Urinary bladder (tissue), 3 donors: ENCODE measurements at regions not wholly inside any gene's neighbourhood (a gene's known extent, or its start where the extent isn't known, plus 50 kb on each side); places are given as distances from the start of the nearest gene placed in this dataset.
"Not testable (repeated sequence)": the region's sequence is repeated elsewhere in the genome, so short reads cannot be mapped to it uniquely, and the experiment has no call there.

ENCODE experiments used
- DNase-seq: peaks from one replicate; pipeline ENCODE4 v3.0.0-alpha.2; 2015; ENCODE audit errors: extremely low spot score
- H3K27ac ChIP-seq: one replicate; pipeline ENCODE4 v1.5.1; 2013; ENCODE audit warnings: low read depth, mild to moderate bottlenecking, moderate library complexity
- H3K36me3 ChIP-seq: one replicate; pipeline ENCODE4 v1.6.1; 2013; ENCODE audit warnings: mild to moderate bottlenecking, moderate library complexity; ENCODE audit not compliant: insufficient read depth
- H3K4me1 ChIP-seq: one replicate; pipeline ENCODE4 v1.6.1; 2013; ENCODE audit warnings: mild to moderate bottlenecking, moderate library complexity; ENCODE audit not compliant: insufficient read depth
- H3K4me3 ChIP-seq: one replicate; pipeline ENCODE4 v1.5.1; 2013; ENCODE audit warnings: low read depth, low read length
- WGBS: extraction: QIAGEN DNeasy Blood & Tissue Kit; methylation state at CpG from one replicate; pipeline ENCODE4 v1.1.7; 2013; 5-methylcytosine and 5-hydroxymethylcytosine counted together
- donor health status: healthy with polysubstance abuse.
- donor health status: healthy.

DNA sequence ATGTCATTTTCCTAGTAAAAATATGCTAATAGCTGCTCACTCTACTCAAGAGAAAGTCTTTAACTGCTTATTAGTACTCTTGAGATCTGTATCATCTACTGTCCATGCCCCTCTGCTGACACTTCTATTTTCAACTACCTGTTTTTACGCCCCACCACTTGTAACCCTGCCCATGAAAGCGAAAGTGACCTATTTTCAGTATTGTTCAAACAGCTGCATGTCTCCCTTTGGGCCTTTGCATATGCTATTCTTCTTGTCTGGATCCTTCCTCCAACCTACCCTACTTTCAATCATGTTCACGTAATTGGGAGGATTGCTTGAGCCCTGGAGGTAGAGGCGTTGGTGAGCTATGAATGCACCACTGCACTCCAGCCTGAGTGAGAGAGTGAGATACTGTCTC is 1481.3 kb downstream of the GATA3 start:
- Histone ChIP-seq H3K27ac (no peak overlapping the region), H3K36me3 (no peaks in the 10 kb centered on the region), H3K4me1 (no peaks in the 10 kb centered on the region), H3K4me3 (no peak overlapping the region)
- WGBS, result 81% methylated on average over 4 of the region's 4 CpGs
- no peak for DNase-seq

DNA sequence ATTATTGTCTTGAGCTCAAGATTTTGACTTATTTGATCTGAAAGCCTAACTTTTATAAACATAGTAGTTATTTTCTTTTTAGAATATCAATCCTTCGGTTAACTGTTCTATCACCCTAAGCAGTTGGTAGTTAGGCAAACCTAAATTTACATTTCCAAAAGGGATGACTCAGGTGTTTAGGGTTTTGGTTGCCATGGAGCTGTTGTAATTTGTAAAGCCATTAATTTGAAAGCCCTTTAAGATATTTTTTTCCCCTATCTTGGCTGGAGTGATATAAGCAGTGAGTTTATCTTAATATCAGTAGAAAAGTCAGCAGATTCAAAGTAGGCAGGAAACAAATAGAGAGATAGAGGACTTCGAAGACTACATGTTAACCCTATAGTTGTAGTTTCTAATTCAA is 1472.6 kb upstream of the CELF2 start:
- Histone ChIP-seq H3K27ac (no peak overlapping the region), H3K4me3 (no peak overlapping the region), H3K4me1 (no peaks in the 10 kb centered on the region), H3K36me3 (no peaks in the 10 kb centered on the region)
- DNase-seq, result no peak
- WGBS, result 23% methylated on average over 2 of the region's 2 CpGs

DNA sequence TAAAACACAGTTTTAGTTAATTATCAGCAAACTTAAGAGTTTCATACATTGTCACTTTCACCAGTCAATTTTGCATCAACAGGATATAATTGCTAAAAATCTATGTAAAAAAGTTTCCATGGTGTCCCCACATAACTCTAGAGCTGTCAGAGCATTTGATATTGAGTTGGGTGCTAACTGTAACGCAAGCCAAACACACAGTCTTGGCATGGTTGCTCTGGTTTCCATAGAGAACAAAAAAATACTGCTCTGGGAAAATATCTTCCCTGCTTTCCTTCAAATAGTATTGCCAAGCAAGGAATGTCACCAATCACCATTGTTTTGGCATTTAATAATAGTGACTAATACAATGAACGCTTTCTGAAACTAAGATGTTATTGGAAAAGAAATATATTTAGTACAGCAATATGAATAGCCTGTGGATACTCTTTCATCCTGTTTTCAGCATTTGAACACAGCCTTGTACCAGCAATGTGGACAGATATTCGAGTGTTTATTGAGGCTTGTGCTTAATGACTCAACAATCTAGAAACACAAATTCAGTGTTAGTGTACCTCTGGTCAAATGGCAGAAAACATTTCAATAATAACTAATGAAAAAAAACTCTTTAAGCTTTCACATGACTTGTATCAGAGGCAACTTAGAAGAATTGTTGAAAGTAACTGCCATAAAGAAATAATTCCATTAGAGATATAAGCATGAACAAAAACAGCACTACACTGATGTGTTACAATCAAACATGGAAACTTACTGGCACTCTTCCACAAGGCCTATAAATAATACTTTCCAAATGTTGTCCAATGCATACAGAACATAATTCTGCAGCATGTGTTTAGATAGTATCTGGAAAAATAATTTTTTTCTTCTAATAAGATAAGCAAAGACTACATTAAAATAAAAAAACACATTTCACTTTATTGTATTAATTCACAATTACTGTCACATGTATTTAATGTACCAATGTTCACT is 1469.5 kb upstream of the CELF2 start:
- Histone ChIP-seq H3K27ac (no peak overlapping the region), H3K4me1 (no peaks in the 10 kb centered on the region), H3K4me3 (no peak overlapping the region), H3K36me3 (no peaks in the 10 kb centered on the region)
- 31% methylated on average over 3 of the region's 3 CpGs for WGBS
- no peak for DNase-seq

DNA sequence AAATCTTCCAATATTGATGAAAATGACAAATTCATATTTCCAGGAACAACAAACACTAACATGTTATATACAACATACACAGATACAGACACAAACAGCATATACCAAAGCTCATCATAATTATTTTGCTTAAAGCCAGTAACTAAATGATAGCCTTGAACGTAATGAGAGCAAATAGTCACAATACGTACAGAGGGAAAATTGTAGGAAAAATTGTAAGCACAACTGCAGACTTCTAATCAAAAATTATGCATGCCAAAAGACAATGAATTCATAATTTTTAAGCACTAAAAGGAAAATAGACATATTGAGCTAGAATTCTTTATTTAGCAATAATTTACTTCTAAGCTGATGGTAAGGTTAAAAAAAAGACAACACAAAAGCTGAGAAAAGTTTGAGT is 1466.9 kb upstream of the CELF2 start:
- no peak overlapping the region for H3K4me3 ChIP-seq
- no peaks in the 10 kb centered on the region for H3K4me1 ChIP-seq
- H3K27ac ChIP-seq, result no peak overlapping the region
- WGBS, result 97% methylated on average over 2 of the region's 2 CpGs
- no peaks in the 10 kb centered on the region for H3K36me3 ChIP-seq
- DNase-seq, result no peak

DNA sequence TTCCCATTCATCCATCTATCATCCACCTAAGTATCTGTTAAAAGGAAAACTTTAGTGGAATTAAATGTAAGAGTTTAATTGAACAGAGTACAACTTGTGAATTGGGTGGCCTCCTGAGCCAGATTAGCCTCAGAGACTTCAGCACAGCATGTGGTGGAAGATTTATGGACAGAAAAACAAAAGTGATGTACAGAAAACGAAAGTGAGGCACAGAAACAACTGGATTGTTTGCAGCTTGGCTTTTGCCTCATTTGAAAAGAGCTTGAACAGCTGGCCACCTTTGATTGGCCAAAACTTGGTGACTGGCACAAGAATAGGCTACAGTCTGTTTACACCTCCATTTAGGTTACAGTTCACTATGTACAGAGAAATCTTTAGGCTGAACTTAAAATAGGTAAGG is 1463.4 kb upstream of the CELF2 start:
- WGBS, result 22% methylated on average over 1 of the region's 1 CpG

DNA sequence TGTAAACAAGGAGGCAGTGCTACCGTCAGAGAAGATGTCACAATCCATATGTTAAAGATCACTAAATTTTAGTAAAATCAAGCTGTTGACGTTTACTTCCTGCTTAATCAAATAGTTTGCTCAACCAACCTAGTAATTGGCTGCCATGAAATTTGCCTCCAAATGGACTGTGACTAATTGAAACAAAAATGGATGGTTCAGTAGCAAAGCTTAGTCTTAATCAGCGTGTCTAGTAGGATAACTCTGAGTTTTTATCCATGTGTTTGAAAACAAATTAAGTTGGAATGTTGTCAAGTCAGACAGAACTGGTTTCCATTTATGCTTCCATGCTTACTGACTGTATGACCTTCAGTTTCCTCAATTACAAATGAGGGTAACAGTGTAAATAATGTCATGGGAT is 1456.7 kb upstream of the CELF2 start:
- 68% methylated on average over 3 of the region's 3 CpGs for WGBS
- H3K36me3 ChIP-seq, result no peaks in the 10 kb centered on the region
- H3K27ac ChIP-seq, result no peak overlapping the region
- H3K4me3 ChIP-seq, result no peak overlapping the region
- no peaks in the 10 kb centered on the region for H3K4me1 ChIP-seq
- DNase-seq, result no peak

More for the DNA sequence above, 1463.4 kb upstream of the CELF2 start:
- no peak for DNase-seq
- Histone ChIP-seq H3K36me3 (no peaks in the 10 kb centered on the region), H3K4me3 (no peak overlapping the region), H3K4me1 (no peaks in the 10 kb centered on the region), H3K27ac (no peak overlapping the region)

DNA sequence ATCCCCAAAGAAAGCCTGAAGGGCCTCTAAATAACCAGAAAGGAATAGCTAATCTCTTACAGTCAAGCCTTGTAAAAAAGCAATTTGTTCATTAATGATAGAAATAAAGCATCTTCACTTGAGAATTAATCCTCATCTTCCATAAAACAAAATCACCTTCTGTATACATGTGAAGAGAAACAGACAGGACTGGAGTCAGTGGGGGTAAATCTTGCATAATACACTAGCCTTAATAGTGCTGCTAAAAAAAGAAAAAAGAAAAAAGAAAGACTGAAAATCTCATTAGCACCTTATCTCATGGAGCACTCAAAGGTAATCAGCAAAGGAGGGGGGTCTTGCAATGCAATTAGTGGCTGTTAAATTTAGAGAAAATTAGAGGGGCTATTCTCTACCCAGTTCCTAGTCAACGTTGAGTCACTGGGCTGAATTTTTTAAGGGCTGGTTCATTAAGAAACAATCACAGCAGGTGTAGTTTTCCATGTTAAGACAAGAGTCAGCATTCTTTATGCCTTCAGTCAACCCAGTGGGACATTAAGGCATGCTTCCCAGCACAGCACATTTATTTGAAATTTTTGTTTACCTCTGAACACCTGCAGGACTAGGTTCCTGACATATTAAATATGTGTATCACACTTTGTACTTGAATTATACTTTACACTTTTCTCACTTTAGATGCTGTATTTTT is 1455.7 kb upstream of the CELF2 start:
- 18% methylated on average over 1 of the region's 1 CpG for WGBS
- no peak overlapping the region for H3K4me3 ChIP-seq
- no peaks in the 10 kb centered on the region for H3K4me1 ChIP-seq
- no peak overlapping the region for H3K27ac ChIP-seq
- DNase-seq, result no peak
- H3K36me3 ChIP-seq, result no peaks in the 10 kb centered on the region

DNA sequence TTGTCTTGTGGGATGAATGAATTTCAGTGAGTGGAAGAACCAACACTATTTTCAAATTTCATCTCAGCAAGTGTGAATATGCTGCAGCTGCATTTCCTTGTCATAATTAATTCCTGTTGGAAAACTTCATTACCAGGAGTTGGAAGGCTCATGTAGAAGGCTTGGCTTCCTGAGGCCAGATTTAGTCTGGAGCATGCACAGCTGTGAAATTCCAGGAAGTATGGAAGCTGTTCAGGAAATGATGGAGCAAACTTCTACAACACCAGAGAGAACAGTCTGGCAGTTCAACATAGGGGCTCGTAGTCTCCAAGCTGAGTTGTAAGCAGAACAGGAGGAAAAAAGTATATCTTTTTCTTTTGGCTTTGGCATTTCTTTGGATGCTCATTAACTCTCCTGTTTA is 1439.9 kb upstream of the CELF2 start:
- no peak for DNase-seq
- no peak overlapping the region for H3K27ac ChIP-seq
- no peaks in the 10 kb centered on the region for H3K36me3 ChIP-seq
- no peak overlapping the region for H3K4me3 ChIP-seq
- H3K4me1 ChIP-seq, result no peaks in the 10 kb centered on the region
- 60% methylated on average over 1 of the region's 1 CpG for WGBS

DNA sequence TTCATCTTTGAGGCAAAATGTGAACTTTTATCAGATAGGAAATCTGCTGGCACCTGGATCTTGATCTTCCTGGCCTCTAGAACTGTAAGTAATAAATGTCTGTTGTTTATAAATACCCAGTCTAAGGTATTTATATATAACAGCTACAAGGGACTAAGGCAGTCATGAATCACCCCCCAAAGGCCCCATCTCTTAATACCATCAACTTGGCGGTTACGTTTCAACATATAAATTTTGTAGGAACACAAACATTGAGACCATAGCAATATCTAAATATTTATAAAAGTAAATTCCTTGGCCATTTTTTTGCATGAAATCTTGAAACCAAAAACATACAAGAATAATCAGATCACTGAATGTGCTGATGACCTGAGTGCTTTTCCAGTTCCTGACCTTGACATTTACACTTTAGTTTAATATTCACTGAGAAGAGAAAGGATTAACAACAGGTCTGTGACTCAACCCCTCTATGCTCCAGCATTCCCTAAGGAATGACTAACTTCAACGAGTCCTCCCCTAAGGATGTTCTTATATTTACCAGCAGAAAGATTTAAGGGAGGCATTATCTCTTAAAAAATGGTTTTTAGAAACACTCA is 1438.5 kb upstream of the CELF2 start:
- no peaks in the 10 kb centered on the region for H3K36me3 ChIP-seq
- DNase-seq, result no peak
- no peak overlapping the region for H3K27ac ChIP-seq
- WGBS, result 33% methylated on average over 3 of the region's 3 CpGs
- H3K4me1 ChIP-seq, result no peaks in the 10 kb centered on the region
- H3K4me3 ChIP-seq, result no peak overlapping the region

DNA sequence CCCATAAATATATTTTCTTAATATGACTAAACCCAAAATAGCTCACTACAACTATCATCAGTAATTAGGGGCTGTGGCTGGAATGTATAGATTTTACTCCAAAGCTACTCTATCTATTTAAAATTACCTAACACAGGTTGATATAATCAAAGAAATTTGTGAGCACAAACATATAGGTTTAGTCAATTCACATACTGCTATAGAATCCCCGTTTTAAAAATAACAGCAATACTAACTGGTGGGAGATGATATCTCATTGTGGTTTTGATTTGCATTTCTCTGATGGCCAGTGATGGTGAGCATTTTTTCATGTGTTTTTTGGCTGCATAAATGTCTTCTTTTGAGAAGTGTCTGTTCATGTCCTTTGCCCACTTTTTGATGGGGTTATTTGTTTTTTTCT is 1434.9 kb upstream of the CELF2 start:
- H3K27ac ChIP-seq, DNase-seq, H3K4me1 ChIP-seq, H3K4me3 ChIP-seq, H3K36me3 ChIP-seq: not testable (repeated sequence)
- WGBS, result 85% methylated on average over 1 of the region's 1 CpG

DNA sequence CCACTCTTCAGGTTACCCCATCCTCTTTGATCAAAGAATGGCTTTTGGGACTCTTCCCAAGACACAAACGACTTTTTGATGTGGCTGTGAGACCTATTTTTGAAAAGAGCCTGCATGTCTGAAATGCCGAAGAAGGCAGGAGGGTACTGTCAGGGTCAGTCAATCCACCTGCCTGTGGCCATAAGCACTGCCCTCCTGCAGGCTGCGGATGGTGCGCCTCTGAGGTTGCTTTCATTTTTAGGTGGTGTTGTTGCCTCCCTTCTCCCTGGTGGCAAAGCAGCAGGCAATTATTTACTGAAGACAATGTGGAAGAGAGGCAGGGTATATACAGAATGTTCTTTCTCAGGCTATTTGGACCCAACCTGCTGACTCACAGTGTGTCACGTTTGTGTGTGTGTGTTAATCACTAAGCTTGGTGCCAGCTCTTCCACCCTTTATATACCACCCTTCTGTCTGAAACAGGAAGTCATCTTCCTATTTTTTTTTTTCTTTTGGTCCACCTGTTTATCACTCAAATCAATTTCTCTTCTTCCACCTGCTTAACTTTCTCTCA is 1421.2 kb upstream of the CELF2 start:
- H3K27ac ChIP-seq, result no peak overlapping the region
- no peak overlapping the region for H3K4me3 ChIP-seq
- H3K4me1 ChIP-seq, result no peaks in the 10 kb centered on the region
- no peaks in the 10 kb centered on the region for H3K36me3 ChIP-seq
- no peak for DNase-seq
- WGBS, result 77% methylated on average over 5 of the region's 5 CpGs

DNA sequence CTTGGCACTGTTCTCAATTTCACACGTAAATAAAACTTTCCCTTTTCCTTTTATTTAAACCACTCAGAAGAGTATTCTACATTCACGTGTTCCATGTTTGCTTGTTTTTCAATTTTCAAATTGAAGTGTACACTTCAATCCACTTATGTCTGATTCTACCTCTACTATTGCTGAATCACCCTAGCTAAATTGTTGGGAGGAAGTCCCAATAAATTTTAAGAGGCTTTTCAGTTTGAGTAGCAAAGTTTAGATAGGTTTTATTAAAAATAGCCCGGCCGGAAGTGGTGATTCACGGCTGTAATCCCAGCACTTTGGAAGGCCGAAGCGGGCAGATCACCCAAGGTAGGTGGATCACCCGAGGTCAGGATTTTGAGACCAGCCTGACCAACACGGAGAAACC is 1414.7 kb upstream of the CELF2 start:
- Histone ChIP-seq H3K36me3 (no peaks in the 10 kb centered on the region), H3K4me1 (no peaks in the 10 kb centered on the region), H3K4me3 (no peak overlapping the region), H3K27ac (no peak overlapping the region)
- 70% methylated on average over 9 of the region's 9 CpGs for WGBS
- no peak for DNase-seq

DNA sequence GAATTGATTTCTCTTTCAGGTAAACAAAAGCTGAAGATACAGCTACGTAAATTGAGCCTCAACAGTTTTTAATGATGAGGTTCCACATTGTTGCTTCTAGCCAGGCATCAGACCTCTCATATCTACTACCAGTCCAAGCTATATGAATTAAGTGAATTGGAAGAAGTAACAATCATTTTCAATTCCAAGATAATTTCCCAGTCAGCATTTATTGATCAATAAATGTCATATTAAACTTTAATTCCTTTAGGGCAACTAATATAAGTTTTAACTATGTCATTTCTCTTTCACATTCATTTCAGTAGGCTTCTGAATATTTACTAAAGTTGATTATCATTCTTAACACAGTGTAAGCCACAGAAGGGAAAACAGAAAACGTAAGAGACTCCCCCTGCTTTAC is 1413.7 kb upstream of the CELF2 start:
- no peaks in the 10 kb centered on the region for H3K4me1 ChIP-seq
- H3K4me3 ChIP-seq, result no peak overlapping the region
- DNase-seq, result no peak
- no peaks in the 10 kb centered on the region for H3K36me3 ChIP-seq
- no peak overlapping the region for H3K27ac ChIP-seq
- WGBS, result 85% methylated on average over 2 of the region's 2 CpGs

DNA sequence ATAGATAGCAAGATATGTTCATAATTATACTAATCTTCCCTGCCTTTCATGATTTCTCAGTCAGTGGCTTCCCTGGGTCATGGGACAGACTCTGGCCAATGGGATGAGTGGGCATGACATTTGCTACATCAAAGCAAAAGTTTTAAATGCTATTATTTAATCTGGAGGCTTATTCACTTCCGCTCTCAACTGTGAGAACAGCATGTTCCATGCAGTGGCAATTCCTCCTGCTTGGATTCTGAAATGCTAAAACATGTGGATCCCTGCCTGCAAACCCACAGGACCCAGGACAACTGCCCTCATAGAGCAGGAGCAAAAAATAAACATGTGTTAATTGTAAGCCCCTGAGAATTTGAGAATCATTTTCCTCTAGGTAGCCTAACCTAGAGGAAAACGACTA is 1412.4 kb upstream of the CELF2 start:
- Histone ChIP-seq H3K4me3 (no peak overlapping the region), H3K36me3 (no peaks in the 10 kb centered on the region), H3K4me1 (no peaks in the 10 kb centered on the region), H3K27ac (no peak overlapping the region)
- 87% methylated on average over 2 of the region's 2 CpGs for WGBS
- DNase-seq, result no peak
